ENCODE measurements at regions not wholly inside any gene's neighbourhood (a gene's known extent, or its start where the extent isn't known, plus 50 kb on each side); places are given as distances from the start of the nearest gene placed in this dataset.
"Not testable (repeated sequence)": the region's sequence is repeated elsewhere in the genome, so short reads cannot be mapped to it uniquely, and the experiment has no call there.

- peaks cover 12% of the 10 kb centered on the region for H3K9me3 Mint-ChIP-seq (ENCODE audit: low read depth)
- H3K27me3 Mint-ChIP-seq (ENCODE audit: low read depth); H3K36me3 Mint-ChIP-seq (ENCODE audit: low read depth); DNase-seq (ENCODE audit: low spot score); H3K4me3 Mint-ChIP-seq (ENCODE audit: unreplicated experiment); H3K27ac Mint-ChIP-seq (ENCODE audit: unreplicated experiment); H3K4me1 Mint-ChIP-seq (ENCODE audit: low read depth): not testable (repeated sequence)
These were observed 799.9 kb downstream of the NAP1L3 start for GRCh38 chrX:92873359-92874055.

- H3K27me3 Mint-ChIP-seq (ENCODE audit: low read depth); H3K4me1 Mint-ChIP-seq (ENCODE audit: low read depth): not testable (repeated sequence)
These were observed 823.4 kb downstream of the NAP1L3 start for GRCh38 chrX:92849998-92850397.

GRCh38 chrX:92843920-92844319 is 829.5 kb downstream of the NAP1L3 start:
- H3K4me1 Mint-ChIP-seq (ENCODE audit: low read depth), result not testable (repeated sequence)

More at GRCh38 chrX:92849998-92850397, 823.4 kb downstream of the NAP1L3 start:
- not testable (repeated sequence) for H3K27ac Mint-ChIP-seq (ENCODE audit: unreplicated experiment); H3K36me3 Mint-ChIP-seq (ENCODE audit: low read depth); H3K9me3 Mint-ChIP-seq (ENCODE audit: low read depth); DNase-seq (ENCODE audit: low spot score); H3K4me3 Mint-ChIP-seq (ENCODE audit: unreplicated experiment)

GRCh38 chrX:92832750-92833149 is 840.6 kb downstream of the NAP1L3 start:
- DNase-seq (ENCODE audit: low spot score); H3K27ac Mint-ChIP-seq (ENCODE audit: unreplicated experiment); H3K4me3 Mint-ChIP-seq (ENCODE audit: unreplicated experiment); H3K9me3 Mint-ChIP-seq (ENCODE audit: low read depth); H3K27me3 Mint-ChIP-seq (ENCODE audit: low read depth); H3K4me1 Mint-ChIP-seq (ENCODE audit: low read depth); H3K36me3 Mint-ChIP-seq (ENCODE audit: low read depth): not testable (repeated sequence)

More at GRCh38 chrX:92843920-92844319, 829.5 kb downstream of the NAP1L3 start:
- H3K27ac Mint-ChIP-seq (ENCODE audit: unreplicated experiment); H3K4me3 Mint-ChIP-seq (ENCODE audit: unreplicated experiment); H3K9me3 Mint-ChIP-seq (ENCODE audit: low read depth); DNase-seq (ENCODE audit: low spot score); H3K27me3 Mint-ChIP-seq (ENCODE audit: low read depth); H3K36me3 Mint-ChIP-seq (ENCODE audit: low read depth): not testable (repeated sequence)

GRCh38 chrX:92830083-92830482 is 843.3 kb downstream of the NAP1L3 start:
- not testable (repeated sequence) for H3K27ac Mint-ChIP-seq (ENCODE audit: unreplicated experiment); H3K4me1 Mint-ChIP-seq (ENCODE audit: low read depth); DNase-seq (ENCODE audit: low spot score); H3K4me3 Mint-ChIP-seq (ENCODE audit: unreplicated experiment); H3K36me3 Mint-ChIP-seq (ENCODE audit: low read depth); H3K27me3 Mint-ChIP-seq (ENCODE audit: low read depth)
- H3K9me3 Mint-ChIP-seq (ENCODE audit: low read depth), result peaks cover 11% of the 10 kb centered on the region

- not testable (repeated sequence) for H3K9me3 Mint-ChIP-seq (ENCODE audit: low read depth); H3K36me3 Mint-ChIP-seq (ENCODE audit: low read depth); H3K27ac Mint-ChIP-seq (ENCODE audit: unreplicated experiment); H3K4me3 Mint-ChIP-seq (ENCODE audit: unreplicated experiment); H3K27me3 Mint-ChIP-seq (ENCODE audit: low read depth); H3K4me1 Mint-ChIP-seq (ENCODE audit: low read depth)
- DNase-seq (ENCODE audit: low spot score), result peak; percentile 91
These were observed 851.7 kb downstream of the NAP1L3 start for GRCh38 chrX:92821580-92822152.

GRCh38 chrX:92792080-92792479 is 881.3 kb downstream of the NAP1L3 start:
- not testable (repeated sequence) for DNase-seq (ENCODE audit: low spot score); H3K9me3 Mint-ChIP-seq (ENCODE audit: low read depth); H3K36me3 Mint-ChIP-seq (ENCODE audit: low read depth); H3K4me1 Mint-ChIP-seq (ENCODE audit: low read depth); H3K27ac Mint-ChIP-seq (ENCODE audit: unreplicated experiment); H3K4me3 Mint-ChIP-seq (ENCODE audit: unreplicated experiment); H3K27me3 Mint-ChIP-seq (ENCODE audit: low read depth)

- not testable (repeated sequence) for H3K36me3 Mint-ChIP-seq (ENCODE audit: low read depth); DNase-seq (ENCODE audit: low spot score); H3K27me3 Mint-ChIP-seq (ENCODE audit: low read depth); H3K27ac Mint-ChIP-seq (ENCODE audit: unreplicated experiment); H3K4me1 Mint-ChIP-seq (ENCODE audit: low read depth); H3K4me3 Mint-ChIP-seq (ENCODE audit: unreplicated experiment)
- H3K9me3 Mint-ChIP-seq (ENCODE audit: low read depth), result peaks cover 20% of the 10 kb centered on the region
These were observed 893.3 kb downstream of the NAP1L3 start for GRCh38 chrX:92780075-92780474.

- H3K9me3 Mint-ChIP-seq (ENCODE audit: low read depth); H3K4me3 Mint-ChIP-seq (ENCODE audit: unreplicated experiment); H3K4me1 Mint-ChIP-seq (ENCODE audit: low read depth); H3K27me3 Mint-ChIP-seq (ENCODE audit: low read depth); DNase-seq (ENCODE audit: low spot score); H3K36me3 Mint-ChIP-seq (ENCODE audit: low read depth); H3K27ac Mint-ChIP-seq (ENCODE audit: unreplicated experiment): not testable (repeated sequence)
These were observed 899.4 kb downstream of the NAP1L3 start for GRCh38 chrX:92774016-92774415.

GRCh38 chrX:92760963-92761362 is 912.4 kb downstream of the NAP1L3 start:
- H3K4me1 Mint-ChIP-seq (ENCODE audit: low read depth); H3K27ac Mint-ChIP-seq (ENCODE audit: unreplicated experiment); DNase-seq (ENCODE audit: low spot score); H3K4me3 Mint-ChIP-seq (ENCODE audit: unreplicated experiment); H3K36me3 Mint-ChIP-seq (ENCODE audit: low read depth); H3K9me3 Mint-ChIP-seq (ENCODE audit: low read depth); H3K27me3 Mint-ChIP-seq (ENCODE audit: low read depth): not testable (repeated sequence)

Measured in chondrocyte (in vitro differentiated cells).